ENCODE measurements at regions not wholly inside any gene's neighbourhood (a gene's known extent, or its start where the extent isn't known, plus 50 kb on each side); places are given as distances from the start of the nearest gene placed in this dataset.
"Not testable (repeated sequence)": the region's sequence is repeated elsewhere in the genome, so short reads cannot be mapped to it uniquely, and the experiment has no call there.

DNA sequence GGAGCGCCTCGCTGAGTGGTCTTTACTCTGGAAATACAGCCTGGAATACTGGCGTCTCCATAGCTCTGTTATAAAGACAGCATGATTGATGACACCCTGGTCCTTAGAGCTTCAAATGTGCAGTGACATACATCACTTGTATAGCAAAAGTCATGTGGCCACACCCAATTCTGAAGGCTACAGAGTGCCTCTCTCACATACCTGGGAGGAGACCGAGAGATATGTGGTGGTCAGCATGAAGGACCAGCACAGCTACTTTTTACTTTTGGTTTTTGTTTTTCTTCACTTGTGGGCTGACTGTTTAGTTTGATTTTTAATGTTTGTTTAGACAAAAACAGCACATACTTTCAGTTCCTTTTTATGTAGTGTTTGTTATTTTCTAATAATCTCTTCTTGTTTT, 938.5 kb upstream of the SOX11 start:
- no peak for DNase-seq

DNA sequence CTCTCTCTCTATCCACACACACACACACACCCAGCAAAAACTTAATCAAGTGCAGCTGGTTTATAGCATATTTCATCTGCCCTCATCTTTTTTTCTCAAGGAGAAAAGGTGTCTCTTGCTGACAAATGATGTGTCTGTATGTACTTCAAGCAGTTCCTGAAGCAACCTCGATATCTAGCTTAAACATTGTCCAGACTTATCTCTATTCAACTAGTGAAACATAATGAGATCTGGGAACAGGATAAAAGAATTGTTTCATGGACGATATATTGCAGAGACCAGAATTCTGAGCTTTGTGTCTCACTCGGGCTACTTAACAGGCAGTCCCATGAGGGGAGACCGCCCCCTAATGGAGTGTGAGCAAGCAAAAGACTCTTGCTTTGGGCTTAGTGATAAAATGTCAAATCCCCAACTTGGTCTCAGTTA, 929.2 kb upstream of the SOX11 start:
- DNase-seq: no peak

DNA sequence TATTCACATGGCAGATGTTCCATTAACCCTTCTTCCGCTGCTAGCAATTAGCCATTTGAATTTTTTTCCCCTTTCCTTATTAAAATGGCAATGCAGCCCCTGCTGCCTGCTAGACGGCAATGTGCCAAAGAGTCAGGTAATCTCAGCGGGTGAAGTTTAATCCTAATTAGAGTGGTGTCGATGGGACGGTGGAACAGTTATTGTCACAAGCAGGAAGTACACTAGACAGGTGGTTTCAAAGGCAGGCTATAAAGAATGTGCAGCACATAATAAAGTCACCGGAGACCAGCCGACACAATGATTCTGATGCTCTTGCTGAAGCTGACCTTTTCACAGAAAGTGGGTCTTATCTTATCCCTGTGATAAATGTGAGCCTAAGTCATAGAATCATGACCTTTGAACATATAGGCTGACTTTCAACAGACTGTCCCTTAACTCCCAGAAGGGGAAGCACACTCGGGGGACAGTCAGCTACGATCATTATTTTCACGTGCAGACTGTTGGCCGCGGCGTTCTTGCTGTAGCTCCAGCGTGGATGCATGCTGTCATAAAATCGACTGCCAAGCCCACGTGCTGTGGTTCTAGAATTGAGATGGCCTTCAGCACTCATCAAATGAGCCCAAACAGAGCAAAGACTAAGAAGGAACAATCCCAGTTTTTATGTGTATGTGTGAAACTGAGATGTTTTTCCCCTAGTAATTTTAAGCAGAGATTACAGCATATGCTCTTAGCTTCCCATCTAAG, 926.2 kb upstream of the SOX11 start:
- no peak for DNase-seq

DNA sequence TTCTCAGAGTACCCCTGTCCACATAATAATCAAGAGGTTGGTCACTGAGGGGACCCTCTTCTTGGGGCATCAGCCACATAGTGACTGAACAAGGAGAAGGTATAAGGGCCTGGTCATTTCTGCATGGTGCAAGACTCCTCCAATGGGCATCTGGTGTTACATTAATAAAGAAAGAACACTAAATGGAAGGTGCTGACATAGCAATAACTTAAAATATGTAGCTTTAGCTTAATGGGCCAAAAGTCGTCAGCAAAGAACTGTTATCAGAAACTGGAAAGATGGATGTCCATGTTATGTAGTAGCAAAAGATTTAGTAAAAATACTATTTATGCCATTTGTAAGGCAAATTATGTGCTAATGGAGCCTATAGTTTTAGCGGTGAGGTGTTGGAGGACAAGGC, 916.5 kb upstream of the SOX11 start:
- DNase-seq: no peak

DNA sequence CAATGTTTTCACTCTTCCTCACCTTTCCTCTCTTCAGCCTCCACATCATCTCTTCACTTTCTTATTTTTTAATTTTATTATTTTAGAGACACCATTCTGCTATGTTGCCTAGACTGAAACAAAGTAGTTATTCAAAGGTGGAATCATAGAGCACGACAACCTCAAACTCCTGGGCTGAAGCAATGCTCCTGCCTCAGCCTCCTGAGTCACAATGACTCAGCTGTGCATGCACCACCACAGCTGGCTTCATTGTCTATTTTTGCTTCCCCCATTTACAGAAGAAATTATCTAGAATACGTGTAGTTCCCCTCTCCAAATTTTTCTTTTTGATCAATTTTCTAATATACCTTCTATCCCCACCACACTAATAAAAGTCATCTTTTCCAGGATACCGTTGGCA, 911.5 kb upstream of the SOX11 start:
- DNase-seq: no peak

DNA sequence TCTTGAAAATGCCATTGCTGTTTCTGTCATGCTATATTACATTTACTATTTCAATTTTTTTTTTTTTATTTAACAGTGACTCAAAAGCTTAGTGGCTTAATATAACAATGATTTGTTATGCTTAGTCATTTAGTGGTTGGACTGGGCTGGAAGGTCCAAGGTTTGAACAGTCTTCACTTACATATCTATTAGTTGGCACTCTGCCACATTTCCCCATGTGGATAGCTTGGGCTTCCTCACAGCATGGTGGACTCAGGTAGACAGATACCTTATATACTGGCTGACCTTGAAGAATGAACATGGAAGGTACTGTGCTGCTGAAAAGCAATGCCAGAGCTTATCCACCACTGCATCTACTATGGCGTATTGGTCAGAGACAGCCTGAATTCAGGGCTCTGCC, 909.5 kb upstream of the SOX11 start:
- DNase-seq: no peak

DNA sequence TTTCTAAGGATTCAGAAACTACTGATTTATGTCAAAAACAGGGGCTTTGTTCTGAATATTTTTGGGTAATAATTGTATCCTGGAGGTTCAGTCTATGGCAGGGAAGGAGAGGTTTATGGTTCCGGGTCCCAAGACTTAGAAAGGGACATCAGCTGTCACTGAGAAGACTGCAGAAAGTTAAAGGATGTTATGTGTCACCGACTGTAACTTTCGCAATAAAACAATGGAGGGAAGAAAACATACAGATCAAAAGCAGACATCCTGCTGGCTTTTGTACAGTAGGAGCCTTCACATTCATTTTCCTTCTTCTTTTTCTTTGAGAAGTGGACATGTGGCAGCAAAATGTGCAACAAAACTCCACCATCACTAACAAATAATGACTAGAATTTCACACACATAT, 900.7 kb upstream of the SOX11 start:
- DNase-seq: no peak

DNA sequence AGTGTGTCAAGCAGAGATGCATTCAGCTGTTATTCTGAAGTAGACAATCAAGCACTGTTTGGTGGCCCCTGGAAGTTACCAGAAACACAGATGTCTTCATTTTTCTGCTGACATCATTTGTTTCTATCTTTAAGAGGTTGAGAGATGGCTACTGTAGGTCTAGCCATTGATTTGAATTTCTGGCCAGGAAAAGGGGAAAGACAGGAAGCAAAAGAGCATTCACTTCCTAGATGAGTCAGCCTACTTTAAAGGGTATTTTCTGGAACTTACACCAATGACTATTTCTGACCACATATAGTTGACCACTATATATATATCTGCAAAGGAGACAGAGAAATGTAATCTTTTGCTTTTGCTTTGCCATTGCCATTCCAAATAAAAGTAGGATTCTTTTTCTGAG, 900.1 kb upstream of the SOX11 start:
- DNase-seq: no peak

DNA sequence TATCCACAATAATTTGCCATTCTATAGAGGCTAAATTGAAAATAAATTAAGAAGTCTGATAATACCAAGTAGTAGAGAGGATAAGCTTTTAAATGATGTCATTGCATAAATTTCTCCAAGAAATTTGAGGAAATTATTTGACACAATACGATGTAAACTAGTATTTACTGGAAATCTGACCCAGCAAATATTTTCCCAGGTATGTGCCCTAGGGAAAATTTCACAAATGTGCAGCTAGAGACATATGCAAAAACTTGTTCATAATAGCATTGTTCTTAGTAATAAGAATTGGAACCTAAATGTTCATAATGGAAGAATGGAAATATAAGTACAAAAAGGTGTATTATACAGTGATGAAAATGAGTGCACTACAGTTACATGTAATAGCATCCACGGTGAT, 888.8 kb upstream of the SOX11 start:
- no peak for DNase-seq

DNA sequence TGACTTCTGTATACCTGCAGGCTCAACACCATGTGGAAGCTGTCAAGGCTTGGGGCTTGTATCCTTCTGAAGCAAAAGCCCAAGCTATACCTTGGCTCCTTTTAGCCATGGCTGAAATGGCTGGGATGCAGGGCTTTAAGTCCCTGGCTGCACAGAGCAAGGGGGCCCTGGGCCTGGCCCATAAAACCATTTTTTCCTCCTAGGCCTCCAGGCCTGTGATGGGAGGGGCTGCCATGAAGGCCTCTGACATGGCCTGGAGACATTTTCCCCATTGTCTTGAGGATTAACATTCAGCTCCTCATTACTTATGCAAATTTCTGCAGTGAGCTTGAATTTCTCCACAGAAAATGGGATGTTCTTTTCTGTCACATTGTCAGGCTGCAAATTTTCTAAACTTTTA, 878.0 kb upstream of the SOX11 start:
- not testable (repeated sequence) for DNase-seq

DNA sequence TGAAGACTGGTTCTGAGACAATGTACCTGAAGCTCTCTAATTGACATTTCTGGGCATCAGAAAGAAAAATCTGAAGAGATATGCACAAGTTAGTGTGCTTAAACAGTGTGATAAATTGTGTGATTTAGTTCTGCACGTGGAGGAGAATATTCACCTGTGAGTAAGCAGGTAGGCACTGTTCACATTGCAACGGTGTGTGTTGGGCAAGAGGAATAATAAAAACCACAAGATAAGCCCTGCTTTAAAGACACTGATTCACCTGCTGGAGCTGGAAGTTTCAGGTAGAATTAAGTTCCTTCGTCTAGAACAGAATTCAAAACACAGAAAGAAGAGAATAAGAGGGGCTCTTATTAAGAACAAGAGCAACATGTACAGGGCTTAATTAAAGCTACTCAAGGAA, 864.3 kb upstream of the SOX11 start:
- DNase-seq: no peak

DNA sequence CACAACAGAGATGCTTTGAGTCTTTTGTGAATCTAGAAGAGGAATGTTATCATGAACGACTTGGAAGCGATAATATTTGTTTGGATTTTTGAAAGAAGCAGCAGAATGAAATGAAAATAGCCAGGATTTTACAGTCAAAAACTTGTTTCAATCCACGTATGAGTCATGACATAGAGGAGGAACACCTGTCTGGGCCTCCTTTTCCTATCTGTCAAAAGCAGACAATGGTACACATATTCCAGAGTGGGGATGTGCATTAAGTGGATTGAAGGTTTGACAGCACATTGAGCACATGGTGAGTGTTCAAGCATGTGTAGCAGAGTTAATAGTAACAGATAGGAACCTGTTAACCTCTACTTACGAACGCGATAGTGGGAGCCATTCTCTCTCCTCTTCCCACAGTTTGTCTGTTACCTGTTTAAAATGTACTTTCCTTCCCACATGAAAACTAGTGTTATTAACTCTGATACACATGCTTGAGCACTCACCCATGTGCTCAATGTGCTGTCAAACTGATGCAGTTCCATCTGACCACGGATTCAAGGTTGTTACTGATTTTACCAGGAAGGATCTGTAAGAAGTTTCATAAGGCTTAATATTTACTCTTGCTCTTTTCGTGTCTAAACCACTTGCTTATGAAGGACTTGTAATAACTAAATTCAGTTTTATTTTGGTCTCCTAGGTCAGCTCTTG, 863.4 kb upstream of the SOX11 start:
- no peak for DNase-seq

DNA sequence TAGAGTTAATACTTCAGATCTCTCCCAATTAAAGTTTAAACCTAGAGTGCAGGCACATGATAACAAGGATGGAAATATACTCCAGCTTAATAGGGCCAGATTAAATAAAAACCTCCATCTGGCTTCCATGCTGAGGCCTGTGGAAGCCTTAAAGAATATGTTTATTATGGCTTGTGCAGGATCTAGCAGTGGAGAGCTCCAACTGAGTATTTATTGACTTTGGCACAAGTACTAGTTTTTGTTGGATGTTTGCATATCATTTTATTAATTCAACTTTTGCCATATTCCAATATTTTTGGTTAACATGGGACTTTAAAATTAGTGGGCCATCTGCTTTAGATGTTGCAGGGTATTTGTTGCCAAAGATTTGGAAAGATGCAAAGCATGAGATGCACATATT, 860.4 kb upstream of the SOX11 start:
- DNase-seq: no peak

DNA sequence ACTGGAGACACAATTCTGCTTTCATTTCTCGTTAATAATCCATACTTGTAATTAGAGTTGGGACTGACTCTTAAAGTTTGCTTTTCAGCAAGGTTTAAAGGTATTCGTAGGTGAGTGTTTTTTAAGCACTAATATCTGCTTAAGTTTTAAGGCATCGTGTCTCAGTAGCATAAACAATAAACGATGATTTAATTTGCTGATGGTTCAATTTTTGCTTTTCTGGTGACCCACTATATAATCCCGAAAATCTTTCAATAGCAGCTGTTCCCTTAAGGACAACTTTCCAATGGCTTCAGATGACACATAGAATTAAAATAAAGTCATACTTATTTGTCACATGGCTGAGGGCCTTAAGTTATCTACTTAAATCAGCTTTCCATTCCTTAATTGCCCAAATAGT, 859.5 kb upstream of the SOX11 start:
- DNase-seq: no peak

DNA sequence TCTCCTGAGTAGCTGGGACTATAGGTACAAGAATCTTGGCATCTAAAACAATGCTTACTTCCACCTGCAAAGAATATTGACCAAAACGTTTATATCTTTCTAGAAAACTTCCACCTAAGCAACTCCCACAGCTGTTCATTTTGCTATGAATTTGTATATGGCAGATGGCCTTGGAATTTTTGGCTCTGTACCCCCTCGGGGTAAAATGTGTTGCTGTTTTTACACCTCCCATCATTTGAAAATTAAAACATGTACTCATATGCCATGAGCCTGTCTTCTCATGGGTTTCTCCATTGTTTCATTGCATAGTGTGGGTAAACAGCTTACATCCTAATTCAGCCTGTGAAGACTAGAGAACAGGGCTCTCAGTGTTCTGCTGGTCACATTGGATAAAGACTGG, 853.6 kb upstream of the SOX11 start:
- no peak for DNase-seq

DNA sequence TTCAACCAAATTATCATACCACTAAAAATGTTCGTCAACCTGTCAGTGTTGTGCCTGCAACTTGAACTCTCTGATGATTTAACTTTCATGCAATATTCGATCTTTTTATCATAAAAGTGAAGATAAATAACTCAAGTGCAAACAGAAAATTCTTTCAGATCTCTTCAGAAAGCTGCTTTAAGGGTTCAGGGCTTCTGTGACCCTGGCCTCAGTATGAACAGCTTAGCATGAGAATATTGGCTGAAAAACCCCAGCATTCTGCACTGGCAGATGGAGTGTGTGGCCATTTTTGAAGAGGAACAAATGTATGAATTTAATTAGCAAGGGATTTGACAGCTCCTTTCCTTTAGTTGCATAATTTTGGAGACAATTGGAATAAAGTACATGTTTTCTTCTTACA, 851.4 kb upstream of the SOX11 start:
- DNase-seq: no peak

DNA sequence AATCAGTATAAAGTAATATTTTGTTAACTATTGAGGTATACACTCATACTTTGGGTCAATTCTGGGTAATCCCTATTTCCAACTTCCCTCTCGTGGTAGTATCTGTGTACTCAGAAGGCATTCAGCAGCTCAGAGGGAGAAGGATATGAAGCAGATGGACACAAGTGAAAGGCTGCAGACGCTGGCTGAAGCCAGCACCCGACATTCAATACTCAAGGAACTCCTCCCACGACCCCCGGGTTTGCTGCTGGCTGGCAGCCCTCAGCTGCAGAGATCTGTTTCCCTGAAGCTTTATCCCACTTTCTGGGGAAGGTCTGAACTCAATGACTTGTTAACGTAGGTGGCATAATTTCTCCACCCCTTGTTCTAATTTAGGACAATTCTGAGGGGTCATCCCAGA, 847.3 kb upstream of the SOX11 start:
- DNase-seq: no peak

DNA sequence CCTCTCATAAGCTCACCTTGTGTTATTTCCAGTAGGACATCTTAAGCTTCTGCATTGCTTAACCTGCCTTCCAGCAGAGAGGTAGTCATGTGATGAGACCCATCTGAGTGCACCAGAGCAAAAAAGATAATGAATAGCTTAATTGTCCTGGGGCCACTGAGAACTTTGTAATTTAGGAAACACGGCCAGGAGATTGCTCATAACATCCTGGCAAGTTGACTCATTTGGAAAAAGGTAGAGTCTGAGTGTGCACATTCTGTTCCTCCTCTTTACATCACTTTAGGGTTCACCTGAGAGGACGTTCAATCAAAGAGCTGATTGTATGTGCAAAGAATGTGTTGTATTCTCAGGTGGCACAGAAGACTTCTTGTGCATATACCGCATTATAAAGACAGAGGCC, 830.2 kb upstream of the SOX11 start:
- no peak for DNase-seq

DNA sequence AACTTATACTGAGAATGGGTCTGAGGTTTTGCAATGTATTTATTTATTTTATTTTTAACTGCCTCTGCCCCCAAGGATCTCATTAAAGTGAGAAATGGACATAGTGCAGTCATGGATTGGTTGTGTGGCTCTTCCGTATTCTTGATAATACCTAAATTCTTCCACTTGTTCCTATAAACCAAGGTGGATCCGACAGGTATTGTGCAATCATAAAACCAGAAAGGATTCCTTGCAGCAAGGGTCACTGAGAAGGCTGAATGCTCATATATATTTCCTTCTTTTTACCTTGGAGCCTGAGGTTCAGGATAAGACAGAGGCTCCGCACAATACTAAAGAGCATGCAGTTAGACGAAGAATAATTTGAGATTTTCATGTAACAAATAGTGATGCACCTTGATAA, 826.0 kb upstream of the SOX11 start:
- no peak for DNase-seq

DNA sequence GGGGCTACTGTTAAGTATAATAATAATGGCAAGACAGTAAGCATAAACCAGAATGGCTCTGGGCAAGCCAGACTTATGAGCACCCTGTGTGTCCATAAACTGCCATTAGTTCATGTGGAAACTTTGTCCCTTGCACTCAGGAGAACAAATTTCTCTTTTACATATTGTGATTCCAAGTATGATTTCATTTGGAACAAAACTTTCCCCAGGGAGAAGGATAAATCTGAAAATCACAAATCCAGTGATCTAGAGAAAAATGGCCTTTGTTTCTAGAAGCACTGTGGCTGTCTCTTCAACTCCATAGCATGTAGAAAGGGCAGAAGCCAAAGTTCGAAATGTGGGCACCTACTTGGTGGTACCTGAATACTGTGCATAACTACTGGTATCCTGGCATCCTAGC, 823.7 kb upstream of the SOX11 start:
- no peak for DNase-seq

DNA sequence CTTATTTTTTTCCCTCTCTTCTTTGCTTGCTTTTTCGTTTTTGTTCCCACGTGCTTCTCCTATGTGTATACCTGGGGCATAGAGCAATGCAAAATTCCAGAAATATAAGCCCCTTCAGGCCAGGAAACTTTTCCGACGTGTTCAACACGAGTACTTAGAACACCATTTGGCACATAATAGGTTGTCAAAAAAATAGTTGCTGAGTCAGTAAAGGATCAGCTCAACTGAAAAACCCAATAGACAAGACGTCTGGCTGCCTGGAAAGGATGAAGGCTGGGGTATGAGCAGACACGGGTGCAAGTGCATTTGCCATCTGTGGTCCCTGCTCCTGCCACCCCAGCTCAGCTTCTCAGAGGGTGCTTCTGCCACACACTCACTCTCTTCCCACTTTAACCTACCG, 823.0 kb upstream of the SOX11 start:
- DNase-seq: no peak

DNA sequence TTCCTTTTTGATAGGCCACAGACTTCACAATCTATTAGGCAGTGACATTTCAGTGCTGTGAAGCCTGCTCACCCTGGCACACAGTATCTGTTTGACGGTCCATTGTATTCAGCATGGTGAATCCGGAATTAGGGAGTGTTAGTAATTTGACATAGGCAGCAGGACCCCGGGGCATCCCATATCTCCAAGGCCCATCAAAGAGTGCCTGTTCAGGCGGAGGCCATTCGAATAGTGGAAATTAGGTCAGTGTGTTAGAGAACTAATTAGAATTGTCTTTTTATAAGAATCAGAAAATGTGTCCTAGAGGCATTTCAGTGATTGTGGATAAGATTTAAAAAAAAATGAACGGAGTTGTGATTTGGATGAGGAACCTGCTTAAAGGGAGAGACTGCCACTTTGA, 818.8 kb upstream of the SOX11 start:
- no peak for DNase-seq

DNA sequence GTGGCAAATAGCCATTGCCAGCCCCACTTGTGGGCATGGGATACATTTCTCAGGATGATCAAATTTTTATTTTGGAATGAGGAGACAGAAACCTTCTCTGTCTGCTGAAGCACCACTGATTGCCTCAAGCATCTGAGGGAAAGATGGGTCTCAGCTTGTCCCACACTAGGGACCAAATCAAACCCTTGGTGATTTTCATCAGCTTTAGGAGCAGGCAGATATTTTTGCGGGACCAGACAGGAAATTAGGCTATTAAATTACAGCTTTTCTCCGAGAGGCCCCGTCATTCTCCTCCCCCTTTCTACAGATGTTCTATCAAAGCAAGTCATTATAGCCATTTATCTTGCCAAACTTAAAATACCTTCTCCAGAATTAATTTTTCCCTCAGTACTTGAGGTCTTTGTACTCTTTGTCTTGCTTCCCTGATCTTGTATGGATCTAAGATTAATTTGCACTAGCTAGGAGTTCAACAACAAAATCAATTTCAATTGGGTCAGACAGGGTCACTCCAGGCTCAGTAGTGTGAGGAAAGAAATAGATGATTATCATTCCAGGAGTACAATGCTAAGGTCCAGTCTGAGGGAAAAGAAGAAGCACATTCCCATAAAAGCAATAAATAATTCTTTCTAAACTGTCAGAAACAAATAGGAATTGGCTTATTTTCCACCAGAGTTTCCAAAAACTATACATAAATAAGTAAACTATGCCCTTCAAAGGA, 818.1 kb upstream of the SOX11 start:
- no peak for DNase-seq

DNA sequence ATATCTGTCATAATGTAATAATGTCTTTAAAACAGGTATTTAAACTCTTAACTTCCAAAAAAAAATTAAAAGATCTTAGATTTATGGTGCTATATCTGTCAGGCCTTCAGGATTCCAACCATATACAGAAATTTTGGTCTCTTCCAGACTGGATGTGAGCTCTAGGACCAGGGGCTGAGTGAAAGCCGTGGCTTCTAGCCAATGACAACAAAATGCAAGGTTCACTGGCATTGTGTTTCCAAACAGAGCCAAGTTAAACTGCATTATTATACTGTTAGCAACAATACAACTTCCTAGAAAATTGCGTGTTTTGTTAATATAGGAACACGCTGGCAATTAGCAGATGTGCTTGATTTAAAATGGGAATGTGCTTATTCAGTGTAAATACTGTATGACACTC, 809.8 kb upstream of the SOX11 start:
- peak; percentile 6 for DNase-seq
